CD14-positive monocyte (primary cell): ENCODE measurements at regions not wholly inside any gene's neighbourhood (a gene's known extent, or its start where the extent isn't known, plus 50 kb on each side); places are given as distances from the start of the nearest gene placed in this dataset.
A peak's percentile ranks its signal among the peaks of the same experiment; 100 is the strongest.

ENCODE experiments used
- DNase-seq, 3 donors: peaks; one replicate each; pipeline ENCODE4 v3.0.0-alpha.2; 2011 to 2022
- H2AFZ ChIP-seq: 2 replicates; pipeline ENCODE4 v1.6.0; 2012; ENCODE audit warnings: mild to moderate bottlenecking, low read depth, low read length, inconsistent platforms; ENCODE audit not compliant: insufficient read depth, poor library complexity, severe bottlenecking
- H3K27ac ChIP-seq, 2 donors: 1 replicate in 1 of 2; 2 replicates in 1 of 2; pipeline ENCODE4 v1.5.1; 2012 to 2013; ENCODE audit warnings: low read length in 2 of 2, control low read depth in 1 of 2, inconsistent platforms in 1 of 2, low read depth in 1 of 2, mild to moderate bottlenecking in 1 of 2
- H3K27me3 ChIP-seq, 2 donors: one replicate each; pipeline versions ENCODE4 v1.6.0 to v1.6.1; 2011 to 2013; ENCODE audit warnings: low read length in 2 of 2; ENCODE audit not compliant: control insufficient read depth in 2 of 2, insufficient read depth in 2 of 2
- H3K36me3 ChIP-seq, 2 donors: replicated peaks in 1 of 2; 1 replicate in 1 of 2; 2 replicates in 1 of 2; pipeline versions ENCODE4 v1.5.1 to v1.6.1; 2012 to 2013; ENCODE audit warnings: low read length in 2 of 2, control low read depth in 1 of 2, inconsistent platforms in 1 of 2, mild to moderate bottlenecking in 1 of 2; ENCODE audit not compliant: insufficient read depth in 2 of 2, control insufficient read depth in 1 of 2
- H3K4me1 ChIP-seq, 2 donors: 1 replicate in 1 of 2; 2 replicates in 1 of 2; pipeline versions ENCODE4 v1.5.1 to v1.6.1; 2012 to 2013; ENCODE audit warnings: low read length in 2 of 2, control low read depth in 1 of 2, inconsistent platforms in 1 of 2, mild to moderate bottlenecking in 1 of 2, moderate library complexity in 1 of 2; ENCODE audit not compliant: insufficient read depth in 2 of 2, control insufficient read depth in 1 of 2
- H3K4me2 ChIP-seq: replicated peaks from 2 replicates; pipeline ENCODE3; 2012; ENCODE audit warnings: low read length, moderate library complexity, mild to moderate bottlenecking; ENCODE audit not compliant: poor library complexity, severe bottlenecking; ENCODE audit errors: extremely low read depth
- H3K4me3 ChIP-seq, 3 experiments: fragments of 200-600 bp in 1 of 3; sonication (generic) in 1 of 3; replicated peaks in 1 of 3; 1 replicate in 2 of 3; 2 replicates in 1 of 3; pipeline ENCODE4 v1.5.1; 2011 to 2013; ENCODE audit warnings: low read length in 3 of 3, mild to moderate bottlenecking in 3 of 3, control low read depth in 2 of 3, low read depth in 2 of 3, inconsistent platforms in 1 of 3, moderate library complexity in 1 of 3
- H3K79me2 ChIP-seq: 2 replicates; pipeline ENCODE4 v1.6.0; 2012; ENCODE audit warnings: mild to moderate bottlenecking, control low read depth, inconsistent platforms, low read length, moderate library complexity; ENCODE audit not compliant: insufficient read depth
- H3K9ac ChIP-seq: 2 replicates; pipeline ENCODE4 v1.6.0; 2017; ENCODE audit warnings: low read length, mild to moderate bottlenecking; ENCODE audit not compliant: insufficient read depth, poor library complexity, severe bottlenecking
- H3K9me3 ChIP-seq, 2 donors: replicated peaks in 1 of 2; 1 replicate in 1 of 2; 2 replicates in 1 of 2; pipeline versions ENCODE4 v1.5.1 to v1.6.1; 2012 to 2013; ENCODE audit warnings: low read length in 2 of 2, control low read depth in 1 of 2; ENCODE audit not compliant: control insufficient read depth in 1 of 2, insufficient read depth in 1 of 2
- H4K20me1 ChIP-seq: 2 replicates; pipeline ENCODE4 v1.6.0; 2012; ENCODE audit warnings: mild to moderate bottlenecking, low read length, control low read depth, moderate library complexity; ENCODE audit not compliant: insufficient read depth
- H3K27ac Mint-ChIP-seq, 7 donors: one replicate each; pipeline ENCODE4 v1.8.0; 2020; ENCODE audit warnings: mild to moderate bottlenecking in 7 of 7, mixed read lengths in 7 of 7, moderate library complexity in 6 of 7, inconsistent platforms in 2 of 7
- H3K27me3 Mint-ChIP-seq, 3 donors: one replicate each; pipeline ENCODE4 v1.8.0; 2021 to 2022; ENCODE audit warnings: low read depth in 3 of 3, mild to moderate bottlenecking in 3 of 3, mixed read lengths in 3 of 3, moderate library complexity in 3 of 3, inconsistent platforms in 1 of 3
- H3K36me3 Mint-ChIP-seq, 2 donors: one replicate each; pipeline ENCODE4 v1.8.0; 2020; ENCODE audit warnings: mixed read lengths in 2 of 2, inconsistent platforms in 1 of 2, mild to moderate bottlenecking in 1 of 2
- H3K4me1 Mint-ChIP-seq: one replicate; pipeline ENCODE4 v1.8.0; 2020; ENCODE audit warnings: mild to moderate bottlenecking, mixed read lengths
- H3K4me3 Mint-ChIP-seq, 2 donors: one replicate each; pipeline ENCODE4 v1.8.0; 2020; ENCODE audit warnings: mild to moderate bottlenecking in 2 of 2, mixed read lengths in 2 of 2, moderate library complexity in 1 of 2
- H3K9me3 Mint-ChIP-seq, 7 donors: one replicate each; pipeline ENCODE4 v1.8.0; 2020 to 2022; ENCODE audit warnings: mixed read lengths in 7 of 7, mild to moderate bottlenecking in 6 of 7, moderate library complexity in 6 of 7, inconsistent platforms in 2 of 7
- CTCF ChIP-seq: fragments of 200-600 bp; IDR thresholded peaks from one replicate; pipeline ENCODE4 v1.8.0; 2022; ENCODE audit warnings: antibody characterized with exemption, mild to moderate bottlenecking
- WGBS: methylation state at CpG from one replicate; pipeline ENCODE4 v1.1.5; 2013; ENCODE audit warnings: missing lambda C conversion rate; ENCODE audit not compliant: insufficient coverage; 5-methylcytosine and 5-hydroxymethylcytosine counted together
- intact Hi-C, 2 donors: fragments of 100-400 bp; cut with micrococcal nuclease; formaldehyde crosslinking; loops; one replicate each; pipeline versions ENCODE4 v1.15.0 to v1.15.1; 2023

- TF ChIP-seq CTCF = no peak
- Histone ChIP-seq H3K4me2 (no peak overlapping the region), H3K9me3 (no peaks in the 10 kb centered on the region)
Observed at GRCh38 chr16:79528338-79528737, 72.2 kb downstream of the MAF start.

GRCh38 chr16:79523971-79524370, 76.6 kb downstream of the MAF start:
- no peak overlapping the region for H3K4me3 ChIP-seq
- H3K36me3 ChIP-seq = no peaks in the 10 kb centered on the region
- H3K9me3 Mint-ChIP-seq = peaks cover 0 to 3% (median 0%) of the 10 kb centered on the region in 7 donors
- H2AFZ ChIP-seq = no peak overlapping the region
- no peak overlapping the region for H3K27ac Mint-ChIP-seq
- H3K27me3 ChIP-seq = peaks cover 24 to 42% of the 10 kb centered on the region in 2 donors
- H3K9ac ChIP-seq = no peak overlapping the region
- peaks cover 27 to 47% (median 31%) of the 10 kb centered on the region in 3 donors for H3K27me3 Mint-ChIP-seq
- no peaks in the 10 kb centered on the region for H4K20me1 ChIP-seq
- H3K27ac ChIP-seq = no peak overlapping the region
- TF ChIP-seq CTCF = no peak
- H3K4me1 ChIP-seq = peaks cover 8% of the 10 kb centered on the region in 2 donors
- no peaks in the 10 kb centered on the region for H3K79me2 ChIP-seq
- H3K9me3 ChIP-seq = no peaks in the 10 kb centered on the region
- intact Hi-C loops = no loop called here
- WGBS = 77% methylated on average over 3 of the region's 9 CpGs
- peaks cover 9% of the 10 kb centered on the region for H3K4me1 Mint-ChIP-seq
- no peaks in the 10 kb centered on the region for H3K36me3 Mint-ChIP-seq
- no peak overlapping the region for H3K4me2 ChIP-seq
- H3K4me3 Mint-ChIP-seq = peak overlapping the region in 1 of 2 donors; percentile 52
- no peak for DNase-seq

More at GRCh38 chr16:79528338-79528737, 72.2 kb downstream of the MAF start:
- Histone ChIP-seq H3K4me3 (no peak overlapping the region), H4K20me1 (no peaks in the 10 kb centered on the region), H3K36me3 (no peaks in the 10 kb centered on the region), H3K27ac (no peak overlapping the region), H3K27me3 (peaks cover 10% of the 10 kb centered on the region in 2 donors), H3K4me1 (no peaks in the 10 kb centered on the region), H3K79me2 (no peaks in the 10 kb centered on the region), H2AFZ (no peak overlapping the region), H3K9ac (no peak overlapping the region)
- intact Hi-C loops = no loop called here
- H3K4me3 Mint-ChIP-seq = no peak overlapping the region
- no CpG with 5 or more reads among the region's 2 CpGs for WGBS
- H3K4me1 Mint-ChIP-seq = no peaks in the 10 kb centered on the region
- H3K27me3 Mint-ChIP-seq = peaks cover 4 to 17% (median 9%) of the 10 kb centered on the region in 3 donors
- no peak for DNase-seq
- no peaks in the 10 kb centered on the region for H3K36me3 Mint-ChIP-seq
- no peak overlapping the region for H3K27ac Mint-ChIP-seq
- H3K9me3 Mint-ChIP-seq = peaks cover 0 to 2% (median 0%) of the 10 kb centered on the region in 7 donors
